GM21390 (cell line): ENCODE measurements at regions not wholly inside any gene's neighbourhood (a gene's known extent, or its start where the extent isn't known, plus 50 kb on each side); places are given as distances from the start of the nearest gene placed in this dataset.
"Not testable (repeated sequence)": the region's sequence is repeated elsewhere in the genome, so short reads cannot be mapped to it uniquely, and the experiment has no call there.

Experiments
- ATAC-seq: cut with Tn5 transposase; IDR thresholded peaks from one replicate; pipeline ENCODE4 v1.9.1; 2021; ENCODE audit not compliant: unreplicated experiment

GRCh38 chr2:14904378-14904777 lies 271.9 kb downstream of the LRATD1 start:
- ATAC-seq, result not testable (repeated sequence)

- ATAC-seq, result no peak
These were observed 273.1 kb downstream of the LRATD1 start for GRCh38 chr2:14905571-14905970.

GRCh38 chr2:14907014-14907612 lies 274.6 kb downstream of the LRATD1 start:
- no peak for ATAC-seq

- ATAC-seq, result no peak
These were observed 277.3 kb downstream of the LRATD1 start for GRCh38 chr2:14909795-14910194.

- no peak for ATAC-seq
These were observed 278.1 kb downstream of the LRATD1 start for GRCh38 chr2:14910654-14911053.

GRCh38 chr2:14915983-14916382 lies 283.5 kb downstream of the LRATD1 start:
- ATAC-seq, result no peak

GRCh38 chr2:14923820-14924580 lies 291.5 kb downstream of the LRATD1 start:
- ATAC-seq, result no peak

- no peak for ATAC-seq
These were observed 293.0 kb downstream of the LRATD1 start for GRCh38 chr2:14925471-14925870.

- ATAC-seq, result no peak
These were observed 294.6 kb downstream of the LRATD1 start for GRCh38 chr2:14927021-14927564.

GRCh38 chr2:14928056-14928455 lies 295.5 kb downstream of the LRATD1 start:
- ATAC-seq, result no peak

- no peak for ATAC-seq
These were observed 297.9 kb downstream of the LRATD1 start for GRCh38 chr2:14930441-14930840.

- ATAC-seq, result no peak
These were observed 299.8 kb downstream of the LRATD1 start for GRCh38 chr2:14932285-14932684.

- ATAC-seq, result no peak
These were observed 301.2 kb downstream of the LRATD1 start for GRCh38 chr2:14933753-14934152.

GRCh38 chr2:14936426-14936825 lies 303.9 kb downstream of the LRATD1 start:
- ATAC-seq, result no peak

GRCh38 chr2:14937336-14937735 lies 304.8 kb downstream of the LRATD1 start:
- ATAC-seq, result no peak

GRCh38 chr2:14941151-14941631 lies 308.7 kb downstream of the LRATD1 start:
- no peak for ATAC-seq

GRCh38 chr2:14942987-14943386 lies 310.5 kb downstream of the LRATD1 start:
- ATAC-seq, result no peak

GRCh38 chr2:14944562-14945346 lies 312.2 kb downstream of the LRATD1 start:
- ATAC-seq, result peak; percentile 86

- no peak for ATAC-seq
These were observed 319.2 kb downstream of the LRATD1 start for GRCh38 chr2:14951569-14952285.

- ATAC-seq, result no peak
These were observed 320.0 kb downstream of the LRATD1 start for GRCh38 chr2:14952400-14952963.
